Keratinocyte (primary cell): ENCODE measurements at regions not wholly inside any gene's neighbourhood (a gene's known extent, or its start where the extent isn't known, plus 50 kb on each side); places are given as distances from the start of the nearest gene placed in this dataset.

Experiments
- DNase-seq: peaks from one replicate; pipeline ENCODE4 v3.0.0-alpha.2; 2011; ENCODE audit warnings: low read depth, missing footprints, low spot score
- FAIRE-seq: peaks from 2 replicates; lab custom pipeline; 2011; peaks lifted over from hg19 to GRCh38; lab: Jason Lieb, UNC
- H2AFZ ChIP-seq: 2 replicates; pipeline ENCODE4 v1.6.0; 2012; ENCODE audit warnings: low read length, control low read depth, inconsistent platforms; ENCODE audit not compliant: control insufficient read depth
- H3K27ac ChIP-seq: 2 replicates; pipeline ENCODE4 v1.5.1; 2011; ENCODE audit warnings: low read length; ENCODE audit not compliant: control insufficient read depth, insufficient read depth
- H3K27me3 ChIP-seq: 3 replicates; pipeline ENCODE4 v1.6.0; 2011; ENCODE audit warnings: low read length; ENCODE audit not compliant: control insufficient read depth, insufficient read depth; ENCODE audit errors: extremely low read depth
- H3K36me3 ChIP-seq, 2 experiments: 2 replicates in 1 of 2; 3 replicates in 1 of 2; pipeline ENCODE4 v1.5.1; 2011; ENCODE audit warnings: low read length in 2 of 2, mild to moderate bottlenecking in 1 of 2; ENCODE audit not compliant: control insufficient read depth in 2 of 2, insufficient read depth in 2 of 2; ENCODE audit errors: extremely low read depth in 1 of 2
- H3K4me1 ChIP-seq: 3 replicates; pipeline ENCODE4 v1.5.1; 2011; ENCODE audit warnings: low read length; ENCODE audit not compliant: control insufficient read depth, insufficient read depth; ENCODE audit errors: extremely low read depth
- H3K4me2 ChIP-seq: 3 replicates; pipeline ENCODE4 v1.6.0; 2011; ENCODE audit warnings: low read depth, low read length; ENCODE audit not compliant: control insufficient read depth, insufficient read depth; ENCODE audit errors: extremely low read depth
- H3K4me3 ChIP-seq, 3 experiments: fragments of 200-600 bp in 1 of 3; sonication (generic) in 1 of 3; 2 replicates in 2 of 3; 3 replicates in 1 of 3; pipeline ENCODE4 v1.5.1; 2011 to 2016; ENCODE audit warnings: low read length in 3 of 3, mild to moderate bottlenecking in 3 of 3, control low read depth in 2 of 3, inconsistent platforms in 1 of 3, low read depth in 1 of 3, mixed read lengths in 1 of 3, mixed run types in 1 of 3, moderate library complexity in 1 of 3; ENCODE audit not compliant: control insufficient read depth in 2 of 3, insufficient read depth in 2 of 3; ENCODE audit errors: extremely low read depth in 1 of 3
- H3K79me2 ChIP-seq: 2 replicates; pipeline ENCODE4 v1.6.0; 2012; ENCODE audit warnings: low read length; ENCODE audit not compliant: control insufficient read depth, insufficient read depth
- H3K9ac ChIP-seq: 3 replicates; pipeline ENCODE4 v1.6.0; 2011; ENCODE audit warnings: low read length; ENCODE audit not compliant: control insufficient read depth, insufficient read depth; ENCODE audit errors: extremely low read depth
- H3K9me1 ChIP-seq: 3 replicates; pipeline ENCODE4 v1.6.0; 2011; ENCODE audit warnings: low read length; ENCODE audit not compliant: control insufficient read depth, insufficient read depth; ENCODE audit errors: extremely low read depth
- H3K9me3 ChIP-seq: 2 replicates; pipeline ENCODE4 v1.5.1; 2012; ENCODE audit warnings: low read depth, low read length; ENCODE audit not compliant: control insufficient read depth
- H4K20me1 ChIP-seq: 3 replicates; pipeline ENCODE4 v1.6.0; 2011; ENCODE audit warnings: low read length; ENCODE audit not compliant: control insufficient read depth, insufficient read depth; ENCODE audit errors: extremely low read depth
- CTCF ChIP-seq, 3 experiments: IDR thresholded peaks in 1 of 3; conservative IDR thresholded peaks in 1 of 3; optimal IDR thresholded peaks in 1 of 3; 2 replicates in 2 of 3; 3 replicates in 1 of 3; pipeline versions ENCODE3 to v1.5.1; 2011; ENCODE audit warnings: low read length in 3 of 3, mild to moderate bottlenecking in 3 of 3, moderate library complexity in 2 of 3, control low read depth in 1 of 3, inconsistent platforms in 1 of 3; ENCODE audit not compliant: insufficient read depth in 2 of 3; ENCODE audit errors: extremely low read depth in 1 of 3
- EZH2 ChIP-seq: IDR thresholded peaks from one replicate; pipeline ENCODE4 v1.6.1; 2012; ENCODE audit warnings: inconsistent platforms, mild to moderate bottlenecking, low read length, moderate library complexity
- dilution Hi-C: fragments of 300-500 bp; cut with MboI; formaldehyde crosslinking; loops from one replicate; pipeline ENCODE4 v1.7.0; 2020; ENCODE audit warnings: low sequenced_read_pairs; ENCODE audit not compliant: extremely low pct_ligation_motif_present

GRCh38 chr3:43219616-43220015, 66.7 kb upstream of the SNRK start:
- no peak for FAIRE-seq
- dilution Hi-C loops, result no loop called here
- no peak for TF ChIP-seq CTCF (optimal IDR thresholded peaks at IDR 0.05 in 1 of 3, IDR thresholded peaks at IDR 0.05 in 1 of 3, conservative IDR thresholded peaks at IDR 0.05 in 1 of 3; ENCODE audit: extremely low read depth in 1 of 3, insufficient read depth in 2 of 3, low read length in 3 of 3)
- TF ChIP-seq EZH2, result no peak

DNA sequence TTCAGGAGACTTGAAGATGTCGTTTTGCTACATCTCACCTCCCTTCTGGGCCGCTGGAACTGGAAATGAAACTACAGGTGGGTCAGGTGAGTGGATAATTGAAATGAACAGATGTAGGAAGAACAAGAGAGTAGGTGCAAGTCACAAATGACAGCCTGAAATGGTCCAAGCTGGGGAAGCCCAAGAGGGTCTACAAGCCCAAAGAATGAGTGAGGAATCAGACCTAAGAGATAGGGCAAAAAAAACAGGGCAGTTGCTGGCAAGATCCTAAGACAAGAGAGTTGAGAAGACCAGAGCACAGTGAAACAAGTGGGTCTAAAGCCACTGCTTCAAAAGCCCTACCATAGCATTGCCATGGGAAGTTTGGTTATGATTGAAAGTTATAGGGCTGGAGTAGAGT, 67.4 kb upstream of the SNRK start:
- Histone ChIP-seq H3K9ac (no peak overlapping the region), H3K36me3 (no peaks in the 10 kb centered on the region), H3K4me1 (peaks cover 36% of the 10 kb centered on the region), H2AFZ (no peak overlapping the region), H3K79me2 (no peaks in the 10 kb centered on the region), H3K4me2 (no peak overlapping the region), H3K27me3 (no peaks in the 10 kb centered on the region), H4K20me1 (no peaks in the 10 kb centered on the region), H3K9me1 (no peaks in the 10 kb centered on the region), H3K9me3 (no peaks in the 10 kb centered on the region), H3K4me3 (no peak overlapping the region), H3K27ac (no peak overlapping the region)
- DNase-seq, result no peak
- dilution Hi-C loops, result no loop called here
- no peak for FAIRE-seq
- TF ChIP-seq EZH2 (no peak), CTCF (optimal IDR thresholded peaks at IDR 0.05 in 1 of 3, IDR thresholded peaks at IDR 0.05 in 1 of 3, conservative IDR thresholded peaks at IDR 0.05 in 1 of 3; ENCODE audit: extremely low read depth in 1 of 3, insufficient read depth in 2 of 3, low read length in 3 of 3) (no peak)

More at GRCh38 chr3:43219616-43220015, 66.7 kb upstream of the SNRK start:
- Histone ChIP-seq H3K4me3 (no peak overlapping the region), H3K79me2 (no peaks in the 10 kb centered on the region), H3K9me1 (no peaks in the 10 kb centered on the region), H3K4me1 (peaks cover 29% of the 10 kb centered on the region), H3K27me3 (no peaks in the 10 kb centered on the region), H2AFZ (no peak overlapping the region), H3K9ac (no peak overlapping the region), H3K4me2 (no peak overlapping the region), H3K36me3 (no peaks in the 10 kb centered on the region), H3K9me3 (no peaks in the 10 kb centered on the region), H3K27ac (no peak overlapping the region), H4K20me1 (no peaks in the 10 kb centered on the region)
- no peak for DNase-seq
